ENCODE measurements at regions not wholly inside any gene's neighbourhood (a gene's known extent, or its start where the extent isn't known, plus 50 kb on each side); places are given as distances from the start of the nearest gene placed in this dataset.

GRCh38 chr4:162770761-162771490 is 395.8 kb downstream of the NAF1 start:
- TF ChIP-seq CTCF (IDR thresholded peaks at IDR 0.05; ENCODE audit: low read depth, low read length, missing input control): no peak
- TF ChIP-seq, protein P1, sequence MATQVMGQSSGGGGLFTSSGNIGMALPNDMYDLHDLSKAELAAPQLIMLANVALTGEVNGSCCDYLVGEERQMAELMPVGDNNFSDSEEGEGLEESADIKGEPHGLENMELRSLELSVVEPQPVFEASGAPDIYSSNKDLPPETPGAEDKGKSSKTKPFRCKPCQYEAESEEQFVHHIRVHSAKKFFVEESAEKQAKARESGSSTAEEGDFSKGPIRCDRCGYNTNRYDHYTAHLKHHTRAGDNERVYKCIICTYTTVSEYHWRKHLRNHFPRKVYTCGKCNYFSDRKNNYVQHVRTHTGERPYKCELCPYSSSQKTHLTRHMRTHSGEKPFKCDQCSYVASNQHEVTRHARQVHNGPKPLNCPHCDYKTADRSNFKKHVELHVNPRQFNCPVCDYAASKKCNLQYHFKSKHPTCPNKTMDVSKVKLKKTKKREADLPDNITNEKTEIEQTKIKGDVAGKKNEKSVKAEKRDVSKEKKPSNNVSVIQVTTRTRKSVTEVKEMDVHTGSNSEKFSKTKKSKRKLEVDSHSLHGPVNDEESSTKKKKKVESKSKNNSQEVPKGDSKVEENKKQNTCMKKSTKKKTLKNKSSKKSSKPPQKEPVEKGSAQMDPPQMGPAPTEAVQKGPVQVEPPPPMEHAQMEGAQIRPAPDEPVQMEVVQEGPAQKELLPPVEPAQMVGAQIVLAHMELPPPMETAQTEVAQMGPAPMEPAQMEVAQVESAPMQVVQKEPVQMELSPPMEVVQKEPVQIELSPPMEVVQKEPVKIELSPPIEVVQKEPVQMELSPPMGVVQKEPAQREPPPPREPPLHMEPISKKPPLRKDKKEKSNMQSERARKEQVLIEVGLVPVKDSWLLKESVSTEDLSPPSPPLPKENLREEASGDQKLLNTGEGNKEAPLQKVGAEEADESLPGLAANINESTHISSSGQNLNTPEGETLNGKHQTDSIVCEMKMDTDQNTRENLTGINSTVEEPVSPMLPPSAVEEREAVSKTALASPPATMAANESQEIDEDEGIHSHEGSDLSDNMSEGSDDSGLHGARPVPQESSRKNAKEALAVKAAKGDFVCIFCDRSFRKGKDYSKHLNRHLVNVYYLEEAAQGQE (IDR thresholded peaks at IDR 0.05): no peak
- TF ChIP-seq JUND (IDR thresholded peaks at IDR 0.05): no peak
- no peak for TF ChIP-seq SP1 (IDR thresholded peaks at IDR 0.05)
- no peak for TF ChIP-seq MAX (IDR thresholded peaks at IDR 0.05)

All from liver (tissue), 3 donors.